Cardiac septum (tissue), 1 donor: ENCODE measurements at regions not wholly inside any gene's neighbourhood (a gene's known extent, or its start where the extent isn't known, plus 50 kb on each side); places are given as distances from the start of the nearest gene placed in this dataset.
"Not testable (repeated sequence)": the region's sequence is repeated elsewhere in the genome, so short reads cannot be mapped to it uniquely, and the experiment has no call there.

Experiments
- DNase-seq: peaks from one replicate; pipeline ENCODE4 v3.0.0-alpha.2; 2020; ENCODE audit warnings: low spot score
- intact Hi-C: fragments of 100-400 bp; cut with DNase I; formaldehyde crosslinking; loops from one replicate; pipeline ENCODE4 v1.14.0; 2022
- donor health status: DM: no; HTN: no; CAD: no.

DNA sequence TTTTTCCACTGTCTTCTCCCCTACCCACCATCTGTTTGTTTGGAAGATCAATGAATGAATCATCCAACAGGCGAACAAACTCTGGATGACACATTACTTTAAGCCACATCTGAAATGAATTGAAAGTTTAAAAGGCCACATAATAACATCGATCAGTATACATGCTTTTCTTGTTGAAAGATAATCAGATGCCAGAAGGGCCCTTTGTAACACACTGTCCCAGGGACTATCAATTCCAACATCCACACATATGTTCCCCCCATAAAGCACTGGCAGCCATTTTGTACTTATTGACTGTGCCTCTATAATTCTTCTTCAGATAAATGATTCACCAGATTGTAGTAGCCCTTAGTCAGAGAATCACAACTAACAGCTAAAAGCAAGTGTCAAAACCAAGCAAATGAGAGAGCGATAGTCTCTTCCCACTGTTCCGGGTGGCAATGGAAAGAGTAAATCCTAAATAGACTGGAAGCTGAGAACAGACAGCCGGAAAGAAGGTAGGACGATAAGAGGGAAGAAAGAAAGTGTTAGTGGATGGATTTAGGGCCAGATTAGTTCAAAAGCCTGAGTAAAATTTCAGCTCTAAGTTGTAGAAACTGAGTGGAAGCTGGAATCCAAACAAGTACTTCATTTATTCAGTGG lies 184.9 kb upstream of the TENT5A start:
- DNase-seq = no peak
- intact Hi-C loops = no loop called here

DNA sequence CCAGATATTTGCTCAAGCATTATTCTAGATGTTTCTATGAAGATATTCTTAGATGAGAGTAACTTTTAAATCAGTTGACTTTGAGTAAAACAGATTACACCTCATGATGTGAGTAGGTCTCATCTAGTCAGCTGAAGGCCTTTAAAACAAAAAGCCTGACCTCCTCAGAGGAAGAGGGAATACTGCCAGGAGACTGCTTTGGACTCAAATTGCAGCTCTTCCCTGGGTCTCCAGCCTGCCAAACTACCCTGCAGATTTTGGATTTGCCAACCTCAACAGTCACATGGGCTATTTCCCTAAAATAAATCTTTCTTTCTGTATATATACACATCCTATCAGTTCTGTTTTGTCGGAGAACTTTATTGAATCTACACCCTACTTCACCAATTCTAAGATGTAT lies 182.5 kb upstream of the TENT5A start:
- DNase-seq = no peak
- intact Hi-C loops = no loop called here

DNA sequence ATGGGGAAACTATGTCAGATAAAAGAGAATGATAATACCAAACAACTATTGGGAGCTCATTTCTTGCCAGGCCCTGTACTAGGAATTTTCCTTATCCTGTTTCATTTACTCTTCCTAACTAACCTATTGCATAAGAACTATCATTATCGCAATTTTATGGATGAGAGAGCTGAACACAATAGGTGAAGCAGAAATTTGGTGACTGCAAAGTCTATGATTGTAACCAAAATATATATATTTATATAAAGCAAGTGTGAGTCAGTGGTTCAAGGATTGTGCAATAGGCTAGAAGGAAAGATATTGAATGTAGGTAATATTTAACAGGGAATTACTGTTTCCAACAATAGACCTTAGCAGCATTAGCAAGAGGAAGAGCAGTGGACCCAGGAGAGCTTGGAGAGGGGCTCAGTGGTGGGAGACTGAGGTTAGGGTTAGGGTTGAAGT lies 181.1 kb upstream of the TENT5A start:
- no peak for DNase-seq
- intact Hi-C loops = no loop called here

DNA sequence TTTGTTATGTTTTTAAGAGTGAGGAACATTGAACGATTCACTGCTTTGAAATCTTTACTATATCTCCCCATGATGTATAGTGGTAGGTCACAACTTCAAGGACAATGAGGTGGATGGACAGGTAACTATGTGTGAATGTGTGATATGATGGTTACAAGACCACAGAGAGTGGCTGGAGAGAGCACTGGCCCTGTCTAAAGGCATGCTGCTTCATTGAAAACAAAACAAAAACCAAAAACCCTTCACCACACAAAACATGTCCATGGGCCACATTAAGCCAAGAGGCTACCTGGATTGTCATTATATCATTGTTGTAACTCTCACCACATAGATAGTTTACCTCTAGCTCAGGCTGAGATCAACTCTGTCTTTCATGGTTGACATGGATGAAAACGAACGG lies 180.6 kb upstream of the TENT5A start:
- intact Hi-C loops = no loop called here
- DNase-seq = no peak

DNA sequence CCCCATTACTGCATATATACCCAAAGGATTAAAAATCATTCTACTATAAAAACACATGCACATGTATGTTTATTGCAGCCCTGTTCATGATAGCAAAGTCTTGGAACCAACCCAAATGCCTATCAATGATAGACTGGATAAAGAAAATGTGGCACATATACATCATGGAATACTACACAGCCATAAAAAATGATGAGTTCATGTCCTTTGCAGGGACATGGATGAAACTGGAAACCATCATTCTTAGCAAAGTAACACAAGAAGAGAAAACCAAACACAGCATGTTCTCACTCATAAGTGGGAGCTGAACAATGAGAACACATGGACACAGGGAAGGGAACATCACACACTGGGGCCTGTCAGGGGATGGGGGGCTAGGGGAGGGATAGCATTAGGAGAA lies 180.0 kb upstream of the TENT5A start:
- intact Hi-C loops = not testable (repeated sequence)

DNA sequence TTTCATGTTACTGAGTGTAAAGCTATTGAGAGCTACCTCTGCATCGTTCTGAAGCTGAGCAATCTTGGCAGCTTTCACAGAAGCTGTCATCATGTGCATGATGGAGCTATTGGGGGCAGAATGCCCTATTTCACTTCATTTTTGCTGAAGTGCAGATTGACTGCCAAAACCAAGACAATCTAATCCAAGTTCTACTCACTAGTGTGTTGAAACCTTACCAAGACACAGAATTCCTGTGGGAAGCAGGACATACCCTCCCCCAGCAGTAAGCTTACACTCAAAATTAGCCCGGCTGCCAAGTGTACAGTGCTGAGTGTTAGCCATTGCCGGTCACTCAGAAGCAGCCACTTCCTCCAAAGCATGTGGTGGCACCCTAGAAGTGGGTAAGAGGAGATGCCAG lies 177.3 kb upstream of the TENT5A start:
- intact Hi-C loops = no loop called here
- no peak for DNase-seq

More for the DNA sequence above, 180.0 kb upstream of the TENT5A start:
- not testable (repeated sequence) for DNase-seq

DNA sequence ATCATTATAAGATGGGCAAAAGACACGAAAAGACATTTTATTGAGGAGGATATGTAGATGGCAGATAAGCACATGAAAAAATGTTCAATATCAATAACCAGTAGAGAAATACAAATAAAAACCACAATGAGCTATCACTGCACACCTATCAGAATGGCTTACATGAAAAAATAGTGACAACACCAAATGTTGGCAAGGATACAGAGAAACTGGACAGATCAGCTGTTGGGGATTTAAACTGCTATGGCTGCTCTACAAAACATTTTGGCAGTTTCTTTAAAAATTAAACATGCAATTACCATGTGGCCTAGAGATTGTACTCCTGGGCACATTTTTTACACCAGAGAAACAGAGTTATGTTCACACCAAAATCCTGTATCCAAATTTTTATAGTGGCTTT lies 172.7 kb upstream of the TENT5A start:
- DNase-seq = no peak
- intact Hi-C loops = no loop called here

DNA sequence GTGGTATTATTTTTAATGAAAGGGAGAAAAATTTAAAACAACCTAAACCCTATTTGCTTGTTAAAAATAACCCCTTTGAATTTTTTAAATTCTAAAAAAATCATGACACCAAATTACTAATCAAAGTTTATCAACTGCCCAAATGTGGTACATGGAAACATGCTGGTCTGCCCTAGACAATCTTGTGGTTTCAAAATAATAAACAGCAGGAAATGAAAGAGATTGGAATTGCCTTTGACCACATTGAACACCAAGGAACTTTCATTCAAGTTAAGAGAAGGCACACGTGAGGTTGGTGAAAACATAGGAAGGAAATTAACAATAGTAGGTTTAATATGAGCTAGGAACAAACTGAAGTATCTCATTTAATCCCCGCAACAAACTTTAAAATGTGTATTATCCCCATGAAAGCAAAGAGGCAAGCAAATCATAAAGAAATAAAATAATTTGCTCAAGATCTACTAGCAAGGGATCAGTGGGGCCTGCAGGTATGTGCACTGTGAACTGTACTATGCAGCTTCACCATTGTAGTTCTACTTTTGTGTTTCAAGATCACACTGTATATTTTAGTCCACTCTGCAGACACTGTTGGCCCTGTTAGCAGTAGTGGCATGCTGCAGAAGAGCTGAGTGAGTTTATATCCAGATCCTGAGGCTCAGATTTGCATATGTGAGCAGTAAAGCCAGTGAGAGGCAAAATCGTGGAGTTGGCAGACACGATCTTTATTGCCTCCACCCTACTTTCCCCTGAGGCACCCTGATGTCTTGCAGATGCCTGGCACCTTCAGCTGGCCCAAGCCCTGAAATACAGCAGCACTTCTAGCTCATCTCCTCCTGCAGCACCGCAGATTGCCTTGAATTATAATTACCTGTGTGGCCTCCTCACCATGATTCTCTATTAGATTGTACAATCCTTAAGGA lies 157.8 kb upstream of the TENT5A start:
- DNase-seq = no peak
- intact Hi-C loops = loop anchor here (5.0 to 10.0 kb wide), 2 partner anchors 53 to 235 kb away; no protein-coding TSS in a partner anchor

DNA sequence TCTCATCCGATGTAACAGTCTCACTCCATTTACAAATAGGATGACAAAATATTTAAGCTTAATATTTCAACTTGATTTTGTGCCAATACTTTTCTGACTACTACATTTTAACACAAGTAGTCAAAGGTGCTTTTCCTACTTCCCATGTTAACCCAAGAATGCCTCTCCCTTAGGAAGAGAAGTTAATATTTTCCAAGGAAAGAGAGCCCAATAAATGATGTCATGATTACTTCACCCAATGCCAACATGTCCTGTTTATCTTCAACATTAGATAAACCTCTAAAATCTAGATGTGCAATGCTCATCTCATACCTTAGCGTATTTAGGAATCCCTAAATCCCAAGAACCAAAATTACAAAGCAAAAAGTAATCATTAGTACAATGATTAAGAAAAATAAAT lies 156.7 kb upstream of the TENT5A start:
- no peak for DNase-seq
- intact Hi-C loops = loop anchor here (5.0 to 10.0 kb wide), 2 partner anchors 52 to 236 kb away; no protein-coding TSS in a partner anchor

DNA sequence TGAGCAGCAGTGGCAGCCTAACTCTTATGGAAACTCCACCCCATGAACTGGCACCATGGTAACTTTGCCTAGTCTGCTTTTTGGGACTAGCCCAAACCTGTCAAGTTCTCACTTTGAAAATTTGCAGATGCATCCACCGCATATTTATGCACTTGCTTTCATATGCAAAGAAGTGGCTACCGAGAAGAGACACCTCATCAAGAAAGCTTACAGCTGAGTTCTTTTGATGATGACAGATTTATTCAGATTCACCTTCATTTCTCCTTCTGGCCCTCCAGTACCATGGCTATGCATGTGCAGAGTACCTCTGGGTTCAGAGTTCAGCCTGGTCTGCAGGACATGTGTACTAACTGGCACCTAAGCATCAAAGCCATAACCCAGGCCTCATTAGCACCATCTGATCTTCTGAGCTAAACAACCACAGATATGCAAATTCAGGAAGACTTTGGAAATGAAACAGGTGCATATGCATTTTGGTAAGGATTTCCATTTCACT lies 154.3 kb upstream of the TENT5A start:
- intact Hi-C loops = loop anchor here (5.0 to 10.0 kb wide), 2 partner anchors 49 to 238 kb away; no protein-coding TSS in a partner anchor
- DNase-seq = no peak

DNA sequence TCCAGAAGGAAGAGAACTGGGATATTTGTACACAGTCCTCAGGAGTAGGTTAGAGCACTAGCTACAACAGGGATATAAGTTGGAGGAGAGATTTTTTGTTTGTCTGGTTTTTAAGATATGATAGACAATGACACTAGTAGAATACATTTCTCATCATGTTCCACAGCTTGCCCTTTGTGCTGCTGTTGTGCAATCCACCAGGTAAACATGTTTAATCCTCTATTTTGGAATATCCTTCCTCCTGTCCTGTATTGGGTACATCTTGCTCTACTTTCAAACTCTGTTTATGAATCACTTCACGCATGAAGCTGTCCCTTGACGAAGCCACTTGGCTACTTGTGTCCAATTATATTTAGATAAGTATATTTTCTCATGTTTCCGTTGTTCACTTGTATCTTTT lies 153.6 kb upstream of the TENT5A start:
- intact Hi-C loops = loop anchor here (5.0 to 10.0 kb wide), 2 partner anchors 49 to 239 kb away; no protein-coding TSS in a partner anchor
- no peak for DNase-seq

DNA sequence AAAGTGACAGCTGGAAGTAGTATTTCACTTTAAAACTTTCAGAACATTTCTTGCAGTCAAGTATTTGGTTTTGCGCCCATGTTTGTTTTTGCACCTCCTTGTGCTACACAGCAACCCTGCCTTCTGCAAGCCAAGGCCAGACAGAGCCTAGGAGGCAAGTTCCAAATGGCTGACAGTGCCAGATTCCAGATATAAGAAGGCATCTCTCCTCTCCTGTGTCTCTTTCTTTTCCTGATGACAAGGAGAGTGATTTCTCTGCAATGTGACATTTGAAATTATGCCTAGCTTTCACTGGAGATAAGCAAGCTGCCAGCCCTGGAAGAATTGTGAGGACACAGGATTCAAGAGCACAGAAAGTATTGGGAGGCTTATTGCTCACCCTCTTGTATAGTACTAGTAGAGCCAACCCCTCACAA lies 149.1 kb upstream of the TENT5A start:
- no peak for DNase-seq
- intact Hi-C loops = loop anchor here (10.0 kb wide), 1 partner anchor 243 kb away; no protein-coding TSS in a partner anchor

DNA sequence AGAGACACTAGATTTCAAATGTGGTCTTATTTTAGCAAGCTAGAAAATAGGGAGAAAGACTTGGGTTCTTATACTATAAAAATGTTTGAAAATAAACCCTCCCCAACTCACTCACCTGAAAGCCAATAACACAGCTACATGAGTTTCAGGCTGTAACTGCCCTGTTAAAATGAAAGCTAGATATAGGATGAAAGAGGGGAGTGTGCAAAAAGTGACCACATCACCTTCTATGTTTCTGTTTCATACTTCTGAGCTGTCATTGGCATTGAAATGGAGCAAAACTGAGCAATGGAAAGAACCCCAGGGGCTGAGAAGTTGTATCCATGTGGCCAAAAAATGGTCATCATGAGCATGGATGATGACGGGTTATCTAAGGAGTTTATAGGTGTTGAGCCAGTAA lies 148.1 kb upstream of the TENT5A start:
- intact Hi-C loops = loop anchor here (10.0 kb wide), 1 partner anchor 244 kb away; no protein-coding TSS in a partner anchor
- no peak for DNase-seq

DNA sequence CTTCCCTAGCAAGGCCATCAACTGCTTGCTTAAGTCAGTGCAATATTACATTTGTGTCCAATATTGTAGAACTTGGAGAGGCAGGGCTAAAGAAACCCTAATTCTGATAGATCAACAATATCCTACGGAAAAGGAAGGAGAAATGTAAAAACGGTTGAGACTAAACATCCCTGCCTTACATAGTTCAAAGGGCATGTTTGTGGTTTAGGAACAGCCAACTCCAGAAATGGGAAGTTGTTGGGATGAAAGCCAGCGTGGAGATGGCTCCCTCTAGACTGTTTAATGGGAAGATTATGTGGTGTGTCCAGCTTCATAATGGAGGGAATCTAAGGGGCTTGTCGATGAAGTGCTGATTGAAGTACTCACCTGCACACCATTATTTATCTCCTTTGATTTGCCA lies 145.3 kb upstream of the TENT5A start:
- DNase-seq = no peak
- intact Hi-C loops = loop anchor here (5.0 kb wide), 3 partner anchors 100 to 145 kb away; partner anchors contain the start of gene TENT5A

DNA sequence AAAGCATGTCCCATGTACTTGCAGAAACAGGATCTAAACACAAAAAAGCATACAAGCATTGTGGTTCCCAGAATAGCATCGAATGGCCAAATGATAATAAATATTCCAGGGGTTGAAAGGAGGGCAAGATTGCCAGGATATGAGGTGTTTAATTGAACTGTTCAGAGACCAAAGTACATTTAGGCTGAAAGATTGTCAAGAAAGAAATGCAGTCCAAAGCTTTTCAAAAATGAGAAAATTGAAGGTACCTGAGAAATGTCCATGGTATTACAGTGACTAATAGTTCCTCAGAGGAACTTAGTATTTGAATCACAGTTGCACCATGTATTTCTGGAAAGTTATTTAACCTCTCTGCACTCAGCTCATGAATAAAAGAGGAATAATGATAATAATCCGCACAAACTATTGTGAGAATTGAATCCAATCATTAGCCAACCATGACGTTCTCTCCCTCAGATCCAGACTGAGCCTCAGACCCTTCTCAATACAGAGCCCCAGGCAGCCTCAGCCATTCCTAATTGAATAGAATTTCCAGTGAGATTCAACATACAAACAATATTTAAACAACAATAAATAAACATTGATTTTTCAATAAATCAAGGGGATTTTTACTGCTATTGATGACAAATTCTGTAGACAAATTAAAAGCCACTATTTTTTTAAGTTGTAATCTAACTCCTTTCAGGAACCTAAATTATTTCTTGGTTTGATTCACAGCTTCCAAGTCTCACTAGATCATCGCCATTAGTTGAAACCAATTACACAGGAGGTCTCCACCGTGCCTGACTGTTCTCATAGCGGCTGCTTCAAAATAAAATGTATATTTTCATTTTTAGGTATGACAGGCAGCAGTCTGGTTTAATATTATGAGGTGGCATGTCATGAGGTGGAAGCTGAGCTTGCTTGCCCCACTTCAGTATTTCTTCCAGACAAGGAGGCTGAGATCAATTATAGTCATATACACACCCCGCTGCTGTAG lies 144.3 kb upstream of the TENT5A start:
- DNase-seq = no peak
- intact Hi-C loops = loop anchor here (5.0 kb wide), 3 partner anchors 100 to 145 kb away; partner anchors contain the start of gene TENT5A

DNA sequence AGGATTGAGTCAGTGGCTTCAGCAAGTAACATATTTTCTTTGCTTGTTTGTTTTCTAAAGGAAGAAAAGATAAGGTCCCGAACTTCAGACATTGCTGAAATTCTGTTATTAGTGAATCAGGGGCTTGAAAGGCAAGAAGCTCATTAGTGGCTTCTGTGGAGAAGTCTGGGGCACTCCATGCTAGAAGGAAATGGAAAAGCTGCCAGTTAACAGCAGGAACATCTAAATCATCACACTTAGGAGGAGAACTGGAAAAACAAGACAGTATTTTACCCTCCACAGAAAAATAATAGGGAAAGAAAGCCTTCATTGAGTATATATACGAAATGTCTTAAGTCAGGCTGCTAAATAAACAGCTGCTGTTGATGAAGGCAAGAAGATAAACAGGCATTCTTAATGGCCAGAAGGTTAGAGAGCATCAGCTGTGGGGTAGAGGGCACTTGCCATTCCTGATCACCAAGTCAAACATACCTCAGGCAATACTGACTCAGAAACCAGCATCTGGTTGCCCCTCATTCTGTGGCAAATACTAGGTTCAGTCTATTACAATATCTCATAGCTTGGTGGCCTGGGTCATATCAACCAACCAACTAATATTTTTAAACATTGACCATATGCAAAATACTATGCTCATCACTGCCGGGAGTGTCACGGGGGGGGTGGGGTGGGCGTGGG lies 143.2 kb upstream of the TENT5A start:
- DNase-seq = no peak
- intact Hi-C loops = loop anchor here (5.0 kb wide), 3 partner anchors 102 to 143 kb away; partner anchors contain the start of gene TENT5A

DNA sequence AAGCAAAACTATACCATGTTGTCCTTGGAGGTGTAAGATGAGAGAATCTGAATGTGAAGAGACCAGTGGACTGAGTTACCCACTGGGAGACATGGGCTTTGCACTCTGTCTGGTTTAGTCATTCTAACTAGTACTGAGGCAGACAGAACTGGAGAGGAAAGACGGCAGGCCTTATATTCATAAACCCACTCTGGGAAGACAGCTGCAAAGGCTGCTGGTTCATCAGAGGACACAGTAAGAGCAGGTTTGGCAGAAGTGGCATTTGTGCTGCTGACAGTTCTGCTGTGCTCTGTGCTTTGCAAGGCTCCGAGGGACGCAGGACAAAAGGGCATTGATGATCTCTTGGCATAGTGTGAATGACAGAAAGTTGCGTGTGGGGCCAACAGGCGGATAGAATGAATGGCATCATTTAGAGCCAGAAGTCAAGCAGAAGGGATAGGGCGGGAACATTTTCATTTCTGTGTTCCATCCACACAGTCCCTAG lies 142.3 kb upstream of the TENT5A start:
- DNase-seq = no peak
- intact Hi-C loops = loop anchor here (5.0 kb wide), 3 partner anchors 102 to 143 kb away; partner anchors contain the start of gene TENT5A

DNA sequence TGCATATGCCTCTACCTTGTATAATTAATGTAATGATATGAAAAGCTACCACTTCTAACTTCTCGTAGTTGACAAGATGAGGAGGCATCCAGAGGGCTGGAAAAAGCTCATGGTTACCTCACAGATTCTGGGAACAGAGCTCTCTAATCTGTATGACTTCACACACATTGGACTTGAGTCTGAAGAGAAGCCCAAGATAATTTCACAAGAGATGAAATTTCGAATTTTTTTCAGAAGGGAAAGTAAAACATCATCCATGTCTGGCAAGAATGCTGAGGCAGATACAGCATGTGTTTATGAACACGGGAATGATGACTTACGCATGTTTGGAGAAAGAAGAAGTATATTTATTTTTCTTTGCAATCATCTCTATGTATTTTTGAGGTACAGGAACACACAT lies 141.8 kb upstream of the TENT5A start:
- DNase-seq = no peak
- intact Hi-C loops = no loop called here
